Adrenal gland (tissue), 9 donors: ENCODE measurements at regions not wholly inside any gene's neighbourhood (a gene's known extent, or its start where the extent isn't known, plus 50 kb on each side); places are given as distances from the start of the nearest gene placed in this dataset.
A peak's percentile ranks its signal among the peaks of the same experiment; 100 is the strongest.
"Not testable (repeated sequence)": the region's sequence is repeated elsewhere in the genome, so short reads cannot be mapped to it uniquely, and the experiment has no call there.

Experiments used
- DNase-seq, 7 donors: peaks; one replicate each; pipeline ENCODE4 v3.0.0-alpha.2; 2019 to 2020
- H3K27ac ChIP-seq, 5 donors: fragments of 200-600 bp; sonication (generic) in 4 of 5; 1 replicate in 3 of 5; 2 replicates in 2 of 5; pipeline versions ENCODE4 v1.5.1 to v1.8.0; 2016 to 2020; ENCODE audit warnings: mild to moderate bottlenecking in 1 of 5
- H3K27me3 ChIP-seq: fragments of 200-600 bp; 2 replicates; pipeline ENCODE4 v1.8.0; 2021
- H3K36me3 ChIP-seq, 2 donors: fragments of 200-600 bp; replicated peaks in 1 of 2; 1 replicate in 1 of 2; 2 replicates in 1 of 2; pipeline versions ENCODE4 v1.5.1 to v1.8.0; 2018 to 2022
- H3K4me1 ChIP-seq, 2 donors: fragments of 200-600 bp; replicated peaks in 1 of 2; 1 replicate in 1 of 2; 2 replicates in 1 of 2; pipeline versions ENCODE4 v1.5.1 to v1.8.0; 2018 to 2021
- H3K4me3 ChIP-seq, 4 donors: fragments of 200-600 bp; sonication (generic) in 3 of 4; one replicate each; pipeline ENCODE4 v1.5.1; 2016 to 2018
- H3K9me3 ChIP-seq, 3 donors: fragments of 200-600 bp; sonication (generic) in 1 of 3; replicated peaks in 1 of 3; 1 replicate in 2 of 3; 2 replicates in 1 of 3; pipeline versions ENCODE4 v1.5.1 to v1.8.0; 2016 to 2021
- WGBS, 4 donors: extraction: QIAGEN DNeasy Blood & Tissue Kit in 2 of 4; methylation state at CpG; one replicate each; pipeline versions ENCODE4 v1.1.5 to v1.1.7; 2013 to 2017; 5-methylcytosine and 5-hydroxymethylcytosine counted together
- intact Hi-C, 2 donors: fragments of 100-400 bp; cut with DNase I; formaldehyde crosslinking; loops; one replicate each; pipeline versions ENCODE4 v1.14.1 to v1.15.0; 2022 to 2023
- donor health status: healthy with polysubstance abuse.
- donor health status: Bipolar disorder and iron deficiency.
- donor health status: DM: yes; HTN: yes; CAD: no.
- donor health status: DM: no; HTN: no; CAD: no.
- donor health status: DM: no; HTN: no; CAD: no.

- WGBS, 4 donors: no CpG with 5 or more reads among the region's 10 CpGs
- H3K4me1 ChIP-seq, H3K9me3 ChIP-seq, H3K27me3 ChIP-seq, intact Hi-C loops, H3K36me3 ChIP-seq, H3K4me3 ChIP-seq, H3K27ac ChIP-seq, DNase-seq: not testable (repeated sequence)
These were observed 103.9 kb upstream of the MTLN start for GRCh38 chr2:110316051-110316865.

GRCh38 chr2:110315054-110315820 lies 102.9 kb upstream of the MTLN start:
- H3K9me3 ChIP-seq, H3K4me3 ChIP-seq, intact Hi-C loops, H3K27me3 ChIP-seq, DNase-seq, H3K27ac ChIP-seq, H3K36me3 ChIP-seq, H3K4me1 ChIP-seq: not testable (repeated sequence)
- no CpG with 5 or more reads among the region's 9 CpGs for WGBS, 4 donors

GRCh38 chr2:110314472-110314871 lies 102.1 kb upstream of the MTLN start:
- peak in 1 of 7 donors; percentile 5 for DNase-seq
- H3K9me3 ChIP-seq, H3K4me1 ChIP-seq, H3K4me3 ChIP-seq, H3K27ac ChIP-seq, intact Hi-C loops, H3K36me3 ChIP-seq, H3K27me3 ChIP-seq: not testable (repeated sequence)
- WGBS, 4 donors: 91 to 100% methylated on average over 2 of the region's 10 CpGs; no CpG with 5 or more reads in 2 of the 4 donors

GRCh38 chr2:110313032-110313431 lies 100.7 kb upstream of the MTLN start:
- H3K27ac ChIP-seq, H3K36me3 ChIP-seq, H3K9me3 ChIP-seq, intact Hi-C loops, H3K4me3 ChIP-seq, DNase-seq, H3K27me3 ChIP-seq, H3K4me1 ChIP-seq: not testable (repeated sequence)

- H3K27me3 ChIP-seq, H3K9me3 ChIP-seq, H3K4me1 ChIP-seq, H3K4me3 ChIP-seq, H3K27ac ChIP-seq, H3K36me3 ChIP-seq, intact Hi-C loops: not testable (repeated sequence)
- WGBS, 4 donors: 69 to 93% (median 85%) methylated on average over 3 to 4 of the region's 10 CpGs
- peak in 1 of 7 donors; percentile 2 for DNase-seq
These were observed 99.5 kb upstream of the MTLN start for GRCh38 chr2:110311713-110312444.

DNA sequence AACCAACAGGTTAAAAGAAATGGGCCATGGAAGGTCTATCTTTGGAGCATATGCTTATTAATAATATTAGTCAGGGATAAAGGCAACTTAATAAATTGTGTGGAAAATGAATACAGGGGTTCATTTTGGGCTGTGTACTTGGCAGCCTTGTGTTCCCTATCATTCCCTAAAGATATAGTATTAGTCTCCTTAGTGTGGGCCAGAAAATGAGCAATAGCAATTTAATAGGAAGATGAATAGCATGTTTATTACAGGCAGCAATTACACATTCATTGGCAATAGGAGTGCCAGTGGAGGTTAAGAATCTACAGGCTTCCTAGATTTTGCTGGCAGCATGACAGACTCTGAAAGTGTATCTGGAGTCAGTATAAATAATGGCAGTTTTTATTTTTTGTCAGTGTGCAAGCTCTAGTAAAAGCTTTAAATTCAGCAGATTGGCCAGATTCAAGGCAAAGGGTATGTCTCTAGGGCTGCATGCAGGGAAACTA lies 98.7 kb upstream of the MTLN start:
- H3K9me3 ChIP-seq, H3K27ac ChIP-seq, intact Hi-C loops: not testable (repeated sequence)

DNA sequence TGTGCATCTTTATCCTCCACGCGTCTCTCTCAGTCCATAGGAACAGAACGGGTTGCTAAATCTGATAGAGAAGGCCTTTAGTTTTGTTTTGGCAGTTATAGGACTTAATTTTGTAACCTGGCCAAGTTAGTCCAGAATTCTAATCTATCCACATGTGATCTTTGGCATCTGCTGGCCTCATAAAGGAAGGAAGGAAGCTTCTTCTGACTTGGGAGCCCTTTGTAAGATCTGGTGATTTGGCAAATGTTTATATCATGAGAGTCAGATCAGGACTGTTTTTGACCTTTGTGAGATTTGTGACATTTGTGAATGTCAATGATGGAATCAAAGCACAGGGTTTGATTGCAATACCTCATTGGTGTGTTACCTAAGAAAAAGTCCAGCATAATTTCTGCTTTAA lies 96.4 kb upstream of the MTLN start:
- H3K27ac ChIP-seq, H3K4me1 ChIP-seq, intact Hi-C loops, DNase-seq, H3K4me3 ChIP-seq, H3K36me3 ChIP-seq, H3K27me3 ChIP-seq, H3K9me3 ChIP-seq: not testable (repeated sequence)
- 68 to 100% methylated on average over 2 of the region's 3 CpGs; no CpG with 5 or more reads in 2 of the 4 donors for WGBS, 4 donors

More for the DNA sequence above, 98.7 kb upstream of the MTLN start:
- H3K4me3 ChIP-seq, H3K36me3 ChIP-seq, H3K4me1 ChIP-seq, DNase-seq, H3K27me3 ChIP-seq: not testable (repeated sequence)

- H3K27me3 ChIP-seq, DNase-seq, H3K27ac ChIP-seq, H3K4me3 ChIP-seq, H3K36me3 ChIP-seq, intact Hi-C loops, H3K4me1 ChIP-seq, H3K9me3 ChIP-seq: not testable (repeated sequence)
- WGBS, 4 donors: 56 to 73% (median 58%) methylated on average over 3 of the region's 4 CpGs
These were observed 80.5 kb upstream of the MTLN start for GRCh38 chr2:110292807-110293206.

- peak; percentile 29 to 64 (median 41) for DNase-seq
- intact Hi-C loops, H3K27me3 ChIP-seq, H3K4me3 ChIP-seq, H3K27ac ChIP-seq, H3K9me3 ChIP-seq, H3K36me3 ChIP-seq, H3K4me1 ChIP-seq: not testable (repeated sequence)
- WGBS, 4 donors: 67 to 86% (median 76%) methylated on average over 5 to 6 of the region's 6 CpGs
These were observed 79.7 kb upstream of the MTLN start for GRCh38 chr2:110291909-110292579.

GRCh38 chr2:110287817-110288216 lies 75.5 kb upstream of the MTLN start:
- H3K4me1 ChIP-seq, DNase-seq, H3K27ac ChIP-seq, H3K36me3 ChIP-seq, intact Hi-C loops, H3K4me3 ChIP-seq, H3K27me3 ChIP-seq, H3K9me3 ChIP-seq: not testable (repeated sequence)
- no CpG with 5 or more reads among the region's 8 CpGs for WGBS, 4 donors
